GM19023 (cell line): ENCODE measurements at regions not wholly inside any gene's neighbourhood (a gene's known extent, or its start where the extent isn't known, plus 50 kb on each side); places are given as distances from the start of the nearest gene placed in this dataset.
"Not testable (repeated sequence)": the region's sequence is repeated elsewhere in the genome, so short reads cannot be mapped to it uniquely, and the experiment has no call there.

Source experiments
- ATAC-seq: cut with Tn5 transposase; IDR thresholded peaks from one replicate; pipeline ENCODE4 v1.9.1; 2021; ENCODE audit warnings: mild to moderate bottlenecking, moderate library complexity; ENCODE audit not compliant: unreplicated experiment

- no peak for ATAC-seq
These were observed 1017.4 kb upstream of the MANEA start for GRCh38 chr6:94559829-94560537.

- ATAC-seq: not testable (repeated sequence)
These were observed 1020.1 kb upstream of the MANEA start for GRCh38 chr6:94557207-94557606.

GRCh38 chr6:94548201-94548600 lies 1029.1 kb upstream of the MANEA start:
- no peak for ATAC-seq

GRCh38 chr6:94535798-94536197 lies 1041.5 kb upstream of the MANEA start:
- ATAC-seq: no peak

- ATAC-seq: no peak
These were observed 1065.7 kb upstream of the MANEA start for GRCh38 chr6:94511502-94512088.

GRCh38 chr6:94510877-94511276 lies 1066.5 kb upstream of the MANEA start:
- no peak for ATAC-seq

GRCh38 chr6:94501516-94501915 lies 1075.8 kb upstream of the MANEA start:
- no peak for ATAC-seq

- ATAC-seq: no peak
These were observed 1078.7 kb upstream of the EPHA7 start for GRCh38 chr6:94498099-94498498.

- ATAC-seq: no peak
These were observed 1075.1 kb upstream of the EPHA7 start for GRCh38 chr6:94494500-94494899.

- no peak for ATAC-seq
These were observed 1068.0 kb upstream of the EPHA7 start for GRCh38 chr6:94487371-94487770.

- no peak for ATAC-seq
These were observed 1059.0 kb upstream of the EPHA7 start for GRCh38 chr6:94478133-94479005.

- ATAC-seq: no peak
These were observed 1049.5 kb upstream of the EPHA7 start for GRCh38 chr6:94468830-94469229.

GRCh38 chr6:94464018-94464510 lies 1044.7 kb upstream of the EPHA7 start:
- no peak for ATAC-seq

- ATAC-seq: no peak
These were observed 1043.9 kb upstream of the EPHA7 start for GRCh38 chr6:94463306-94463705.

- ATAC-seq: no peak
These were observed 1042.9 kb upstream of the EPHA7 start for GRCh38 chr6:94462231-94462630.

- ATAC-seq: no peak
These were observed 1036.9 kb upstream of the EPHA7 start for GRCh38 chr6:94456266-94456665.

GRCh38 chr6:94454231-94454630 lies 1034.9 kb upstream of the EPHA7 start:
- ATAC-seq: no peak

GRCh38 chr6:94446120-94446519 lies 1026.8 kb upstream of the EPHA7 start:
- no peak for ATAC-seq

- ATAC-seq: no peak
These were observed 1024.3 kb upstream of the EPHA7 start for GRCh38 chr6:94443701-94444100.

- ATAC-seq: no peak
These were observed 1005.3 kb upstream of the EPHA7 start for GRCh38 chr6:94424692-94425091.

GRCh38 chr6:94417363-94417762 lies 998.0 kb upstream of the EPHA7 start:
- no peak for ATAC-seq

- ATAC-seq: no peak
These were observed 994.7 kb upstream of the EPHA7 start for GRCh38 chr6:94414041-94414440.
